CD1c-positive myeloid dendritic cell (primary cell): ENCODE measurements at regions not wholly inside any gene's neighbourhood (a gene's known extent, or its start where the extent isn't known, plus 50 kb on each side); places are given as distances from the start of the nearest gene placed in this dataset.
A peak's percentile ranks its signal among the peaks of the same experiment; 100 is the strongest.

Experiments used
- DNase-seq: peaks from one replicate; pipeline ENCODE4 v3.0.0-alpha.2; 2016; ENCODE audit errors: extremely low spot score

DNA sequence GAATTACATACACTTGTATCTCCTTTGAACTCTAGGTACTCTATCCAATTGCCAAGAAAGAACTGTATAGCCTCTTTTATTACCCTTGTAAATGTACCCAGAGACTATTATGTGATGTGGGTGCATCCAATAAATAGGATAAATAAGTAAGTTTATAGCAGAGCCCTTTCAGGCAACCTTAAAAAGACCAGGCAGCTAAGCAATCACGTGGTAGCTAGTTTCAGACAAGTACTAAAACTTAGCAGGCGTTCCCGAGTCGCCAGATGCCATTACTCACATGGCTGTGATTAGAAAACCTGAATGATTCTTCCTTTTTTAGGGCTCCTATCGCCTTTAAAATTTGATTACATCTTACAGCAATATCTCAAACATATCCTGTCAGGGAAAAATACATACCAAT lies 1303.0 kb downstream of the EFNB2 start:
- DNase-seq = no peak

GRCh38 chr13:105232006-105232405 lies 1303.5 kb downstream of the EFNB2 start:
- no peak for DNase-seq

- no peak for DNase-seq
These were observed 1303.9 kb downstream of the EFNB2 start for GRCh38 chr13:105231579-105231978.

DNA sequence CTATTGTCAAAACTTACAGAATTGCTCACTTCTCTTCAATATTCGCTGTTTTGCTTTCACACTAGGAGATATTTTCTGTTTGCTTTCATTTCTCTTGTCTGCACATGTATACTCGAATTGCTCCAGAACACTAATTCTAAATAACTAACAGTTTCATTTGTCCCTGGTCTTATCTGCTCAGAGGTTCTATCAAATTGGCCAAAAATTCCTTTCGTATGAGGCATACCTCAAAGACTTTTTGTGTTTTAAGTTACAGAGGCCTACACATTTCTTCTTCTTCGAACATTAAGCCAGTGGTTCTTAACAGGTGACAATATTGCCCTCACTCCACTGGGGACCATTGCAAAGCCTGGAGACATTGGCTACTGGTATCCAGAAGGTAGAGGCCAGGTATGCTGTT lies 1314.6 kb downstream of the EFNB2 start:
- DNase-seq = no peak

- no peak for DNase-seq
These were observed 1315.4 kb downstream of the EFNB2 start for GRCh38 chr13:105220063-105220462.

DNA sequence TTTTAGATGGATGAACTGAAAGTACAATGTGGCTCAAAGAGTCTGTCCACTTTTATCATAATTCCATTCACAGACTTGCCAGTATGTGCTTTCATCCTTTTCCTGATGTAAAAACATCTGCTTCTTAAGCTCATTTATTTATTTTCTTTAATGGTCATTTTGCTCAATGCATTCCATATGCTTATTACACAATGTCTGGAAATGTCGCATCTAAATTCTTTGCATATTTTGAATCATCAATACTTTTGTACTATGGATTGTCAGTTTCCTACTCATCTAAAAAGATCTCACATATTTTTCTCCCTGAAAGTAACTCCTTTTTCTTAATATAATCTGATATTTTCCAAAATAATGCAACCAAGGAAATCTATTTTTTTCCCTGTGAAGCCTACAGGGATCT lies 1315.8 kb downstream of the EFNB2 start:
- DNase-seq = no peak

DNA sequence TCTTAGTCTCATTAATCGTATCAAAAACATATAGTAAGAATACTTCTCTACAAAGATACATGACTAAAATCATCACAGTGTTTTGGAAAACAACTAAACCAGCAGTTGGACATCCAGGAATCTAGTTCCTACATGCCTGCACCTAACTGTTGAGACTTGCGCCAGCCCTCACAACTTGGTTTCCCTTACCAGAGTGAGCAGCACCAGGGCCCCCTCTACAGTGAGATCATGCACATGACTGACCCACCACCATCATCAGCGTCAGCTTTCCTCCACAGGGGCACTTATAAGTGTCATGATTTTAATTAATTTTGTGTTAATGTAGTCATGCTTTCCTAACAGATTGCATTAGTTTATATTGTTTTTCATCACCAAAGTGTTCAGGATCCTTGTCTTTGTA lies 1322.0 kb downstream of the EFNB2 start:
- no peak for DNase-seq

DNA sequence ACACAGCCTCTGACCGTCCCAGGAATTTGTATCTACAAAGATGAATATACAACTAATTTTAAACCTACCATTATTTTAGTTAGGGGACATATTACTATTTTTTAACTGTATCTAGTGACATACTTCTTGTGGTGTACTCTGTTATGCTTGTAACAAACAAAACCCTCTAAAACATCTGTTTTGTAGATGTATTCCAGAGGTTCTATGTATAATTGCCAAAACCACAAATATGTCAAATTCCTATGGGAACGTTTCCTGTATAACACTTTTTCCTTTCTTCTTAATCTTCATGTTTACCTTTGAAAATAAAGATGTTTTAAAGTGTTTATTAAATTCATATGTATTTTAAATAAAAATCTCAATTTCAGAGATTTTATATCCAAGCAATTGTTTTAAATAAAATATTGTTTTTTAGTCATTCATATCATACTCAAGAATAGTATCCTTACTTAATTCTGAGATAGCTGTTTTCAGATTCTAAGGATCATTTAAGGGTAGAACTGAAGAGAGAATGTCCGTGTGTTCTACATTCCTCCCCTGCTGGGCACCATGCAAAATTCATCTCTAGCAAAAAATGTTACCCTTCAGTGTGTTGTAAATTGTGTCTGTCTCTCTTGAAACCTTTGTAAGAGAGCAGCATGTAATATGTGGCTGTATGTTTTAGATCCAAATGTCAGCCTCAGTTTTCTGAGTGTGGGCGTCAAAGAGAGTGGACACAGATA lies 1327.7 kb downstream of the EFNB2 start:
- DNase-seq = no peak

DNA sequence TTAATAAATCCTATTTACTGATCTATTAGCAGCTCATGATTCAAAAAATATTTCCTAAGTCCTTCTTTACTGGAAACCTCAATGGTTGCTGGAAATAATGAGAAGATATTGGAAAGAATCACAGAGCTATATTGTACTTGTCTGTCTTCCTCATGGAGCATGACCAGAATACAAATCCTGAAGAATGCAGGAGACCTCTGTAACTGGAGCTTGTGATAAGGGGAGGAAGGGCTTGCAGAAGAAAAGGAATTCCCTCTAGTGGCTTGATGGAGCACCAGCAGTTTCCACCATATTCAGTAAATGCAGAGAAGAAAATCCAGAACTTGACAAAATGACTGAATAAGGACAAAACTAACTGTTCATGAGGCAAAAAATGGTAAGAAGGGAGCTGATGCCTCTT lies 1333.1 kb downstream of the EFNB2 start:
- DNase-seq = peak; percentile 8

- no peak for DNase-seq
These were observed 1334.1 kb downstream of the EFNB2 start for GRCh38 chr13:105201351-105201750.

- DNase-seq = no peak
These were observed 1335.3 kb downstream of the EFNB2 start for GRCh38 chr13:105200181-105200580.

- DNase-seq = no peak
These were observed 1339.4 kb downstream of the EFNB2 start for GRCh38 chr13:105196052-105196451.

DNA sequence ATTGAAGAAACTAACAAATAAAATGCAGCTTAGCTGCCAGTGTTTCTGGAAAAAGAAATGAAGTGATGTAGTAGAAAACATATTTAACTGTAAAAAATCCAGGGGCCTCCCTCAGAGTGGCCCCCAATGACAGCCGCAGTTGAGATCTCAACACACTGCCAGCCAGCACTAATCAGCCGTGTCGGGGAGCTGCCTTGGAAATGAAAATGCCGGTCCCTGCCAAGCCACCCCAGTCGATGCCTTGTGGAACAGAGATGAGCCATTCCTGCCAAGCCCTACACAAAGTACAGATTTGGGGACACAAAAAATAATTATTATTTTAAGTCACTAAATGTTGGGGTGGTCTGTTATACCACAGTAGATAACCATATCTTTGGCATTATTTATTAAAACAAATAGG lies 1342.4 kb downstream of the EFNB2 start:
- no peak for DNase-seq

GRCh38 chr13:105184201-105184600 lies 1351.3 kb downstream of the EFNB2 start:
- peak; percentile 22 for DNase-seq

DNA sequence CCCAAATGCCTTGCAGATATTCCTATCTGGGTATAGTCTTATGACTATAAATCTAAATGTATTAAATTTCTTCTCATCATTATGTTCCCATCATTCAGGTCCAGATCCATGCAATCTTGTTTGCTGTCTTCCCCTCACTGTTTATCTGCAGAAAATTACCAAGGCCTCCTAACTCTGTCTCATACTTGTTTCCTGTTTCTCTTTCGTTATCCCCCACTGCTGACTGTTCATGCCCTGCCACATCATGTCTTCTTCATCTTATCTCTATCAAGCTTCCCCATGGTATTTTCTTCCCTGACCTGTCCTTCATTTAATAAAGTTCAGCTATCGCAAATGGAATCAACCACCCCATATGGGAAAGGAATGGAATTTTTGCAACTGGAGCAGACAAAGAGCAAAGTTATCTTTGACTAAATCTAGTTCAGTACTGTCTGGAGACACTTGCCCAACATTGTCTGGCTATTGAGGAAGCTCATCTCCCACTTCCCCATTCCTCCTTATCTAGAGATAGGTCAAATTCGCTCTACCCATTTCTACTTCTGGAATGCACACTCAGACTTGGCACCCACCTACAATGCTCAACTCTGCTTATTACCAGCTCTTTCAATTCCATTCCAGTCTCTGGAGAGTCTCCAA lies 1358.1 kb downstream of the EFNB2 start:
- peak; percentile 65 for DNase-seq

GRCh38 chr13:105170438-105170837 lies 1365.0 kb downstream of the EFNB2 start:
- DNase-seq = no peak

DNA sequence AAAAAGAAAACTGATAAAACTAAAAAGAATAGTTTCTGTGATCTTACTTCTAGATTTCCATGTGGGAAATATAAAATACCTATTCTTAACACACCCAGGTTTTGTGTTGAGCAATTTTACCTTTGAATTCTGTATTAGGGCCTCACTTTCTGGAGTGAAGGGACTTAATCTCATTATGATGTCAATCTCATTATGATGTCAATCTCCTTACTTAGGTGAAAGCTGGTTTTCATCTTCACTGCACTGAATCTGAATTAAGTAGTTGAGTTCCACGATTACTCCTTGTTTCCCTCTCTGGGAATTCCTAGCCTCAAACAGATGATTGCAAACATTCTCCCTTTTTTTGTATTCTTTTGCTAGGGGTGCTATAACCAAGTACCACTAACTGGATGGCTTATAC lies 1367.2 kb downstream of the EFNB2 start:
- DNase-seq = no peak

- DNase-seq = no peak
These were observed 1368.1 kb downstream of the EFNB2 start for GRCh38 chr13:105167385-105167784.

GRCh38 chr13:105165449-105166125 lies 1369.9 kb downstream of the EFNB2 start:
- no peak for DNase-seq

DNA sequence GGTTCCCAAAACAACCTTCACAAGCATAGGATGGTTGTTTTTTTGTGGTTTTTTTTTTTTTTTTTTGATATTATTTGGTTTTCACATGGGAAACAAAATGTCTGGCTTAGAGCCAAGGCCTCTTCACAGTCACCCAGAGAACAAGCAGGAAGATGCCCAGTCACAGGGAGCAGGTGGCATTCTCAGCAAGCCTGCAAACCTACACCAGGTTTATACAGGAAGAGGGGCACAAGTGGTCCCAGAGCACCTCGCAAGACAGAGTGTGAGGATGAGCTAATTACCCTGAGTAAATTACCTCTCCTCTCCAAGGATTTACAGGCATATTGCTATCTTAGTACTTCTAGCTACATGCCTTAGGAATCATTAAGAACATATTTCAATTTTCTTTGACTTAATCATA lies 1375.6 kb downstream of the EFNB2 start:
- no peak for DNase-seq

- no peak for DNase-seq
These were observed 1381.9 kb downstream of the EFNB2 start for GRCh38 chr13:105153611-105154010.

GRCh38 chr13:105151639-105152038 lies 1383.8 kb downstream of the EFNB2 start:
- no peak for DNase-seq

DNA sequence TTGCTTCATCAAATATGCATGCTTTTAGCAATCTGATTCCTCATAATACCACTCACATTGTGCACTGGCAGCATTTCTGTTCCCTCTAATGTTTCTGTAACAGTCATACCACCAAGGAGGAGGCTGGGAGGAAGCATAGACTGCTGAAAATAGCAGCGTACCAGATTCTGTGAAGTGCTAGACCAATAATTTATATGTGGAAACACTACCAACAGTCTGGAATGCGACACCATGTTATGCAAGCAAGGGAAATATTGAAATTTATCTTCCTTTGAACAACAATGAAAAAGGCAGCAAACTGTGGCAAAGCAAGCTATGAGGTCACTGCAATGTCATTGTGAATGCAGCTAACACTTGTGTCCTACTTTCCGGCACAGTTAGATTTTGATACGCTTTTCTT lies 1388.0 kb downstream of the EFNB2 start:
- no peak for DNase-seq
